T-helper 1 cell treated with Interleukin-12 subunit alpha and Interleukin-12 subunit beta and Interleukin-4 antibody, amounts not matched to agents 30 ng/mL and 1 ng/mL, for 36 hours (primary cell): ENCODE measurements at regions not wholly inside any gene's neighbourhood (a gene's known extent, or its start where the extent isn't known, plus 50 kb on each side); places are given as distances from the start of the nearest gene placed in this dataset.

Source experiments
- intact Hi-C: fragments of 100-400 bp; cut with micrococcal nuclease; formaldehyde crosslinking; loops from one replicate; pipeline ENCODE4 v1.15.1; 2024

DNA sequence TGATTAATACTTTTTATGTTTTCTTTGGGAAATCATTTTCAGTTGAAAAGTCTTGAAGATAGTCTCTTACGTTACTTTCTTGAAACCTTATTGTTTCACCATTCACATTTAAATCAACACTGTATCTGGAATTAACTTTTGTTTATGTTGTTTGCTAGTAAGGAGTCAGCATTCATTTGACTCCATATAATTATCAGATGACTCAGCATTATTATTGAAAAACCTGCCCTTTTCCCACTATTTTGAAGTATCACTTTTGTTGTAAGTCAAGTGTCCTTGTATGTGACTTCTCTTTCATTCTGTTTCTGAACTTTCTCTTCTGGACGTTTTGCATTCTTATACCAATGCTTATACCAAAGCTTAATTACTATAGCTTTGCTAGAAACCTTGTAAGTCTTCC, 186.1 kb upstream of the KLF12 start:
- intact Hi-C loops = no loop called here

DNA sequence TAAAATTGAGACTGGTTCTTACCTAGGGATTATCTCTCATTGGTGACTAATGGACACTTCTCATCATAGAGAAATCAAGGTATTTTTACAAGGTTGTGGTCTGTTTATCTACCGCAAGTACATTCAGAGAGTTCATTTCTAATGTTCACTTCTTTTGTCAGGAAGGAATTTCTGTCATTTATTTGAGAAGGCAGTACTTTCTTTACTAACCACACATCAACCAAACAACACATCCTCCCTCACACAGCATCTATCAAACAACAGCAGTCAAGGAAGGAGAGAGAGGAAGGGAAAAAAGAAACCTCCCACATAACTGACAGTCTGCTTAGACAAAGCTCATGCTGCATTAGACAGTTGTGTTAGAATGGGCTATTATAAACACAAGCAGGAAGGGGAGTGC, 182.3 kb upstream of the KLF12 start:
- intact Hi-C loops = no loop called here

DNA sequence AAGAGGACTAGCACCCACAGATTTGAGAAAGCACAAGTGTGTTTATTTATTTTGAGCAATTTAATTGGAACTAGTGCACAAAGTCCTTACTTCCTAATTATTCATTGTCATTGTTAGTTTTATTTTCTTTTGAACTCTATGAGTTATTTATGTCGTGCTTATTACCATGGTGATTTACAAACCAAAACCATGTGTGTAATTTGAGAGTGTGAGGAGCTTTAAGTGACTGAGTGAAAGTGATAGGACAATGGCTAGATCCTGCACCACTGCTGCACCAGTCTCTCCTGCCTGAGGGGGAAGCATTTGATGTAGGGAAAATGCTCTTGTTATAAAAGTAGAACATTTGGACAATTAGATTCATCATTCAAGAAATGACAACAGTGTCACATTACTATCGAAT, 172.3 kb upstream of the KLF12 start:
- intact Hi-C loops = no loop called here

DNA sequence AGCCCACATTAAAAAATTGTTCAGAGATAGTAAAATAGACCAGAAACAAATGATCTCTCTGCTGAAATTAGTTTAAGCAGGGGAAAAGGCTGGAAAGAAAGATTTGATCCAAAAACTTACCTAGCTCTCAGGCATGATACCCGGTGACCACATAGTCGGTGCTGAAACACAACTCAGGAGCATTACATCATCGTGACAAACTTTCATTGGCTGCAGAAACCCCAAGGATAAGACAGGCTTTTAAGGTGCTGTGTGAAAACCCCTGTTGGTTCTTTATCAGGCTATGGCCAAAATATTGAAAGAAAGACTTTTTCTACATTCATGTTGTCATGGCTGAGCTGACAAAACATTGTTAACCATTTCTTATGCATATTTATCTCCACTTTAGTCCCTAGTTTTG, 171.7 kb upstream of the KLF12 start:
- intact Hi-C loops = no loop called here

DNA sequence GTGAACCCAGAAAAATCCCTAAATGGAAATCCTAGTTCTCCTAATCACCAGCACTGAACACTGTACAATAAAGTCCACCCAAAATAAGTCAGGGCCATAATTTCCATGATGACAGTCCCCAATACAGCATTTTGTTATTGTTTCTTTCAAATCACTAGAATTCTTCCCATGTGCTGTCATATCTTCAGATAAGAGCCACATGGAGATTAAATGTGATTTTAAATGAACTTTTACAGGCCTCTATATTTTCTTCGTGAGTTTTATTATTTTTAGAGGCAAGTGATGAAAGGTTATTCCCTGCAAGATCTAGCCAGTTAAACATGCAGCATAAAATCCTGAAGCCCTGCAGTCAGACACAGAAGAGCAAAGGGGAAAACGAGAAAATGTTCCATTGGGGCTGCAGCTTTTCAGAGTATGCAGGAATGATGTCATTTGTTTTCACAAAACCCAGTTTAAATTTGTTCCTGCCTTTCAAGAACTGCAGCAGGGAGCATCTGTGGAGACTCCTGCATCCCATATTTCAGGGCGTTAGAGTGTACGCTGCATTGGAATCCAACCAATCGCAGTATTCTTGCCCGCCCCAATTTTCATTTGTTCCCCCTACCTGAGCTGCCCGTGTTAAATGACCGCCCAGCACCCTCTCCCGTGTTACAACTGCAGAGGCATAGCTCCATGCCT, 167.2 kb upstream of the KLF12 start:
- intact Hi-C loops = no loop called here

DNA sequence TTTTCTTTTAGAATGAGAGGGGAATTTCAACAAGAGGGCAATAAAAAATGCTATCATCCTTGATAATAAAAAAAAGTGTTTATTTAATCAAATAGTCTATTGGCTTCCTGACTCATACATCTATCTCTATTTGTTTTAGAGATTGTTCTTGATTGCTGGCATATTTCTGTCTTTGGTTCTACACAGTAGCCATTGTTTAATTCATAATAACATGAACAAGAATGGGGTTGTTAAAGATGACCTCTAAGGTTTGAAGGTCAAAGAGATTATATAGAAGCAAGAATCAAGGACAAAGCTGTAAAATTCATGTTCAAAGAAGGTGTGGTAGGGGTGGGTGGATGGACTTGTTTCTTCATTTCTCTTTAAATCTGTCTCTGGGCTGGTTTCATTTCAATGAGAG, 166.0 kb upstream of the KLF12 start:
- intact Hi-C loops = no loop called here

DNA sequence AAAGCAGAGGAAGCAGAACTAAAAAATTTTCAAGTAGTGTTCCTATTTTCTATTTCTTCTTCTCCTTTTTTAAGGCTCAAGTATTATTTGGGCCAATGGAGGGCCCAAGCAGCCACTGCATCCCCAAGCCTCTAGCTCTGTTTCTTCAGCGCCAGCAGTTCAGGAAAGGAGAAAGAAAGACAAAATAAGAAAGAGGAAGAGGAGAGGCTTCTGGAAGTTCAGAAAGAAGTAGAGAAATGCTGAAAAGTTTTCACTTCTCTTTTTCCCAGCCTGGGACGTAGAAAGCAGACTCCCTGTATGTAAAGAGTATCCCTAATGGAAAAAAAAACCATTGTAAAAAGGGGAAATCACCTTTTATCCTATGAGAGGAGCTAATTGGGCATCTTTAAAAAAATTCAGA, 165.5 kb upstream of the KLF12 start:
- intact Hi-C loops = no loop called here

DNA sequence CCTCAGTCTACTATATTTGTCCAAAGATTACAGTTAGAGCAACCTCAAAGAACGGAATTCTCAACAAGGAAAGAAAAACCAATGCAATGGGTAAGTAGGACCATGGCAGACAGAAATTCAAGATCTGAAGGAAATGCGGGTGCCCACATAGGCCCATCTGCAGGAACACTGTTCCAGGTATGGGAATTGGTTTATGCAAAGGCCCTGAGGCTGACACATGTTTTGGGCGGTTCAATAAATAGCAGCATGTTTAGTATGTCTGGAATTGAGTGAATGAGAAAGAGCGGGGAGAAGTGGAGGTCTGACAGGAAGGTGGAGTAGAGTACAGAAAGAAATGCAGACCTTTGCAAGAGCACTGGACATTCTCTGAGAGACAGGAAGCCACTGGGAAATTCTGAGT, 164.7 kb upstream of the KLF12 start:
- intact Hi-C loops = no loop called here

DNA sequence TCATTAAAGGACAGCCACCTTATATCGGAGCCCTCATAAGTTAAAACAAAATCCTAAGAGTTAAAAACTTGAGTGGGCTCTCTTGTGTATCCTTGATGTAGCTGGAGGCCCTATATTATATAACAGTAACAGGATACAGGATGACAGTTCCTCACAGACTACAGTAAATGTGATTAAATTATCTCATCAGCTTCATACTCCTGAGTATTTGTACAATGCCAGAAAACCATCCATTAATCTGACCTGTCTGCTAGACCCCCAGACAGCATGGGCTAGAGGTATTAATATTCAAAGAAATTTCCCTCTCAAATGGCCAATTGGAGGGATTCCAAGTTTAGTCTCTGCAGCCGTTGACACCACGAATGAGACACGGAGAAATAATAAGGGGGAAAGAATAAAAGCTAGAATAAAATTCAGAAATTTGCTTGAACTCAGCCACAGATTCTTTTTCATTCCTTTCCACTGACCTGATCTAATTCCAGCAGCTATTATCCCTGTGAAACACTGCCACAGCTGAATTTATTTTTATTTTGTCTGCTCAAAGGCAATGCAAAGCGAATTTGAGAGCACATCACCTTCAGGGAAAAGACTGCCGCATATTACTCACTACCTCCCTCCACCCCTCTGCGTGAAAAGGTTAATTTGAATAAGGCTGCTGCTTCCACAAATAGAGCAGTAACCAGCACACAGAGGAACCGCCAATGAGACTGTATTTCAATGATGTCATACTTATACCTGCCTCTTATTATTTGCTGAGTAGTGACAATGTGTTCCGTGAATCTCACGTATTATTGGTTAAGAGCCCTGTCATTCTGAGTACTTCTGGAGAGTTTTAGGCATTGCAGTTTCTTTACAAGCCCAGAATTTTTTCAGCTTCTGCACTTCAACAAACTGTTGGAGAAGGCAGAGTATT, 155.9 kb upstream of the KLF12 start:
- intact Hi-C loops = loop anchor here (1.0 to 5.0 kb wide), 6 partner anchors 59 to 1563 kb away; partner anchors contain the start of genes BORA, DIS3, KLF5 and MZT1

DNA sequence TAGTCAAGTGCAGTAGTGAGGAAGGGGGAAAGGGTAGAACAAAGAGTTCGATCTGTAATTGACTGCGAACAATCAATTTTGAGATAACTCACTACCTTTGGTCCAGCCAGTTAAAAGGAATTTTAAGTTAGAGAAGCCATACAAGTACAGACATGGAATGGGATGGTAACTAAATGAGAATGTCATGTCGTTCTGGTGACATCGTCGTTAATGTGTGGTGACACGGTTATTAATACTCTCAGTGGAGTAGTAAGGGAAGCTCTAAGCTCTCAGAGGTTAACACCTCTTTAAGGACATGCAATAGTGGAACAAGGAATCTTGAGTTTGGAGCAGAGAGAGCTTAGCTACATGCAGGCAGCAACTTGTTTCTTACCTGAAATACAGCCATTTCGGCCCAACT, 154.9 kb upstream of the KLF12 start:
- intact Hi-C loops = loop anchor here (5.0 kb wide), 4 partner anchors 262 to 1562 kb away; partner anchors contain the start of genes BORA, DIS3, KLF5 and MZT1

DNA sequence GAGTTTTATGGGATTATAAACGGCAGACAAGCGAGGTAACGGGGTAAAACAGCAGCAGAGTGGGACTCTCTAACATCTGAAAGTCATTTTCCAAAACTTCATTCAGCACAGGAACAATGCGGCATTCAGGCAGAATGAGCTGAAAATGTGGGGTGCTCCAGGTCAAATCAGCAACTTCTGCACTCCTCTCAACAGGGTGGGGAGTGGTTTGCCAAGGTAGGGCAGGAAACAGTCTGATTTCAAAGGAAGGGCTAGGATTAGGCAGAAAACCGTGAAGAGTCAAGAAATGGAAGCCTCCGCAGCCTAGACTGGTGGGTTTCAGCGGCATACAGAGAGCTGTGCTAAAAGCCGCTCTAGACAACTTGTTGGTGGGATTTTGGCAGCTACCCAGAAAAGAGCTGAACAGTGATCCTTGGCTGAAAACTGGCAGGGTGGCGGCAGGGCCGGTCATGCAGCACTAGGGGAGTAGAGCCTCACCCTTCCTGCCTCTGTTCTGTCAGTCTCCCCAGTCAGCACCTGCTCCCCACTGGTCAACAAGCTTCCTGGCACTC, 154.2 kb upstream of the KLF12 start:
- intact Hi-C loops = loop anchor here (1.0 to 5.0 kb wide), 5 partner anchors 261 to 1561 kb away; partner anchors contain the start of genes BORA, DIS3, KLF5 and MZT1

DNA sequence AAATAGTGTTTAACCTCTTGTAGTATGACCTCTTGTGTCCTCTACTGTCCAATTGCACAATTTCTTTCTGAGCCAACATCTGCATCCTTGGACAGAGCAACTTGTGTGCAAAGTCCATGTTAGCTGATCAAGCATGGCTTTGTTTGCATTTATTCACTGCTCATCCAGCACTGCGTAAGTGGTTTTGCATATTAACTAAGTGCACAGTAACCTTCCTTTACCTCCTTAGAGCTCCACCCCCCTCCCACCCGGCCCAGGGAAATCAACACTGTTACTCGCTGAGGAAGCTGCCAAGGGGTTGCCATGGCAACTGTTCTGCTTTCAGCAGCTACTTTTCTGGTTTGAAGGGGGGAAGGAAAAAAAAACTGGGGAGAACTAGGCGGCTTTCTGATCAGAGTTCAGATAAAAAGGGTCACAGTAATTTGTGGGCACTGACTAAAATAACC, 153.5 kb upstream of the KLF12 start:
- intact Hi-C loops = loop anchor here (1.0 to 5.0 kb wide), 17 partner anchors 43 to 1560 kb away; partner anchors contain the start of genes BORA, DIS3, KLF12 and KLF5

DNA sequence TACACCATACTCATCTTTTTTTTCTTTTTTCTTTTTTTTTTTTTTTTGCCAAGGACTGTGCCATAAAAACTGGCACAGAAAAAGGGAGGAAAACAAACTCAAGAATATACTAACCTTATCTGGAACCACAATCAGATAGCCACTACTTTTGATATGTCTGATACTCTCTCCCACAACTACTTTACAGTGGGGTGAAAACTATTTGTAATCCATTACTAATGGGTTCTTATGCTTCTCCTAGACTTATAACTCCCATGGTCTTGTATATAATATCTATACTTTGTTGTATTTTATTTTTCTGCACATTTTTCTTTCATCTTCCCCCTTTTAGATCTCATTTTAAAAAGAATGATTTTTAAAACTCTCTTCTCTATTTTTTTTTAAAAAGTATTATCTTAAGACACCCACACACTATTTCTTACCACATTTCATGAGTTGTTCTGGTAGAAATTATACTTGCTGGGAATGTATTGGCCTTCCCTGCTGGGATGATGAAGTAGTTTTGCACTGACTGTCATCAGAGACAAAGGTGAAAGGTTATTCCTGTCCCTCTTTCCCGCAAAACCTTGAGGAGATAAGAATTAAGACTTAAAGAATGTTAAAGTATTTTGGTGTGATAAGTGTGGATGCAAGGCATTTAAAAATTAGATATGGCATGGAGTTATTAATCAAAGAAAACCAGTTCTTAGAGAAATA, 146.7 kb upstream of the KLF12 start:
- intact Hi-C loops = no loop called here

DNA sequence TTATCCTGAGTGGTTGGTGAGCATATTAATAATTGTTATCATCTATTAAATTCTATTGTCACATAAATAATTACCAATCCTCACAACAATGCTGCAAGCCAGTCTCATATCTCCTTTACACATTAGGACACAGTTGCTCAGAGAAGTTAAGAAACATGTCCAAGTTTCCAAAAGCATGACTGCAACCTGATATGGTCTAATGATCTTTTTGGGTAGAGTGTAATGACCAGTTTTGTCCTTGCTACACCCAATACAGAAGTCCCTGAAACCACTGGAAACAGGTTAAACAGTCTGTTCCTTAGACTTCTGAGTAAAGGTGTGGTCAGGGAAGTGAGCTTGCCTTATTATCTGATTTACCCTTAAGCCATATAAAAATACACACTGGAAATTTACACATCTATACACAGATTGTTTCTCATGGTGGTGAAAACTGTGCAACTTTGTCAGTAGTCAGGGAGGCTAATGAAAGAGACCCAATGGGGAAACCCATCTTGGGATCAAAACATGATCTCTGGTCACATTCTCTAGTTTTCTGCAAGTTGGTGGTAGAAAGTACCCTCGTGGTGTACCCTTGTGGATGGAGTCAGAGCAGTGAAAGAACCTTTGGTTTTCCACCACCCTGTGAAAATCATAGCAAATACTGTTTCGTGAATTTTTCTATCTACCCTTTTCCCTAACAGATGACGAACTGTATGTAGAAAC, 146.0 kb upstream of the KLF12 start:
- intact Hi-C loops = no loop called here

DNA sequence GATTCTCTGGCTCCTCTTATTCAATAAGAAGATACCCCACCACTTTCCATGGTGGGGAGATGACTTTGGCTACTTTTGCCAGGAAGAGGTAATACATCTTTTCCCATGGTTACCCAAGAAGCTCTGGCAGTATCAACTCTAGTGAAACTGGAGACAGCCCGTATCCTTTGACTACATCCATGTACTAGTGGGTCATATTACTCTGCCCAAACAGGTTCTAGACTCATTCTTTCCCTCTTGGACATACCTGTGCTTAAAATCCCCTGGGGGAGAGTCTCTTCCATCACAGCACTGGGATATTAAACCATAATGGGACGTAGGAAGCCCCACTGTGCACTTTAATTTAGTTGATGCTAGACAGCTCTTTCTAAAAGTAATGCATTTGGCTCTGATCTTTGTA, 144.7 kb upstream of the KLF12 start:
- intact Hi-C loops = no loop called here

DNA sequence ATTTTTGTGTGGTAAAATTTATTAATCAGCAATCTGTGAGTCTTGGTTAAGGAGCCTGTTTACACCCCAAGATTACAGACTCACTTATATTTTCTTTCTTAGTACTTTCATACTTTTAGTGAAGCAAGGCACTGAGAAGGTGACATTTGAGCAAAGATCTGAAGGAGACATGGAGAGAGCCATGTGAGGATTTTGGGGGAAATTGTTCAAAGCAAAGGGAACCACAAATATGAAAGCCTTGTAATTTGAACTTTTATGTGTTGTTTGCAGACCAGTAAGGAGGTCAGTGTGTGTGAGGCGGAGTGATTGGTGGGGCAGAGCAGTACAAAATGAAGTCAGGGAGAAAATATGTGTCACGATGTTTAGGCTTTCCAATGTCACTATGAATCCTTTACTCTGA, 140.7 kb upstream of the KLF12 start:
- intact Hi-C loops = no loop called here

DNA sequence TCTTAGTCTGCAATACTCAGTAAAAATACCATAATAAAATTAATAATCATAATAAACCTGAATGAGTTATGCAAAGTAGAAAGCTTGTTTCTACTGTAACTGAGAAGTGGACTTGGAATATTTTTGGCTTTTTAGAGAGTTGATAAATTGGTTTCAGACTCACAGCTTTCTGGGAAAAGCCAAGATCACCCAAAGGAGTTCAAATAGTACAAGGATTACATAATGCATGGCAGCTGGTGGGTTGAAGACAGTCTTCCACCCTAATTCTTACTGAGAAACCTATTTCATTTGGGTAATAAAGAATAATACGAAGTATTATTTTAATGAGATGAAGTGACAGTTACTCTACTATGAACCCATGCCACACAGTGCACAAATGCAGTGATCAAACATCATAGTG, 139.4 kb upstream of the KLF12 start:
- intact Hi-C loops = no loop called here

DNA sequence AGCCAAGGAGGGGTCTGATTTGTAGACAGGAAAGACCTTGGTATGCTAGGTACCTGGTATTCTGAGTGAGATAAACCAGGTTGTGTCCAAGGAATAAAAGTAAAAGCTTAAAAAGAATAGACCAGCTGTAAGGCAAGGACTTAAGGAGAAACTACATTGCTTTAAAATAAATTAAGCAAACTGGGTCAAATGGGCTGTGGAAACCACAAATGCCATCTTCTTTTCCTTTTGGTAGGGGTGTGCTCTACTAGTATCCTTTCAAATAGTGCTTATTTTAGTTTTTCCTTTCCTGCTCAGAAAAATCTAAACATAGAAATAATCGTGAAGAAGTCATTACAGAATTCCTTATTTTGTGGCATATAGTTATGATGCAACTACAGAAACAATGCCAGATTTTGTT, 138.6 kb upstream of the KLF12 start:
- intact Hi-C loops = no loop called here

DNA sequence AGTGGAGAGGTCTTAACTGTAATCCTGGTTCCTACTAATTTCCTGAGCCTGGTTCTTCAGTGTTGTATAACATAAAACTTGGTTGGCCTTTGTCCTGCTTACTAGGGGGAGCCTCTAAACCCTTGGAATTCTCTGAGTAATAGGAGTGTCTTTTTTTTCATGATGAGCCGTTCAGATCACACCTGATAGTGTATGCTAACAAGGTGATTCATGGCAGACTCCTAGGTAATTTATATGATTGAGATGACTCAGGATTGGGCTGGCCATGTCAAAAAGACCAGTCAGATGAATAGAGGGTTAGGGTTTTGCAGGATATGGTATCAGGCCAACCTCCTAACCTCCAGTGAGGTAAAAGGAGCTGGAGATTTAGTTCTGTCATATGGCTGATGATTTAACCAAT, 135.8 kb upstream of the KLF12 start:
- intact Hi-C loops = no loop called here

DNA sequence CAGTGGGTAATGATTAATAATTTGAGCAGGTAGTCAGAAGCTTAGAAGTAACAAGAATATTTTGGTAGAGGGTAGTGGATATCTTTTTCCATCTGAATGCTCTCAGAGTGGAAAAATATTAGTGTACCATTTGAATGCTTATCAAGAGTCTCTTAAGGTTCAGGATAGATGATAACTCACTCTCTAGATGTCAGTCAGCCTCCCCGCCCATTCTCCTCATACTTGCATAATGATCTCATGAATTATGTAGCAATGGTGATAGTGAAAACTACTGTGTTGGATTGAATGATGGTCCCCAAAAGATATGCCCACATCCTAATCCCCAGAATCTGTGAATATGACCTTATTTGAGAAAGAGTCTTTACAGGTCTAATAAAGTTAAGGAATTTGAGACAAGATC, 132.7 kb upstream of the KLF12 start:
- intact Hi-C loops = no loop called here

DNA sequence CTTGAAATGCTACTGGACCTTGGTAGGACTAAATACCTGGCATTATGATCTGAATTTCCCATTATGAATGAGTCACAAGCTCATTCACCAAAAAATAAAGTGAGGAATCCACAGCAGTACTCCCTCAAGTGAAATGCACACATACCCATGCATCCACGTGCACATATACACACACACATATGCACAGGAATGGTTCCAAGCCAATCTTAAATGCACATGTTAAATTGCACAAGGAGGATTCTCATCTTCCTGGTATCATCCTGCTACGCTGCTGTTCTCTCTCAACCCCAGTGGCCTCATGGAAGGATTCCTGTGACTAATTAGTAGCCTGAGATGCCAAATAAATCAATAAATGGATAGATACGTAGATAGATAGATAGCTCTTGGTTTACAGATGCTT, 132.1 kb upstream of the KLF12 start:
- intact Hi-C loops = no loop called here
